Muscle layer of duodenum (tissue), 2 donors: ENCODE measurements at regions not wholly inside any gene's neighbourhood (a gene's known extent, or its start where the extent isn't known, plus 50 kb on each side); places are given as distances from the start of the nearest gene placed in this dataset.

ENCODE experiments used
- H3K27ac ChIP-seq: one replicate; pipeline ENCODE4 v1.7.0; 2013; ENCODE audit warnings: mild to moderate bottlenecking, low read length
- H3K27me3 ChIP-seq: one replicate; pipeline ENCODE4 v1.7.0; 2013; ENCODE audit warnings: low read depth, mild to moderate bottlenecking, control low read depth, low read length
- H3K36me3 ChIP-seq, 2 donors: one replicate each; pipeline ENCODE4 v1.7.0; 2013; ENCODE audit warnings: low read length in 2 of 2, control low read depth in 1 of 2, mild to moderate bottlenecking in 1 of 2; ENCODE audit not compliant: insufficient read depth in 2 of 2, control insufficient read depth in 1 of 2
- H3K4me1 ChIP-seq, 2 donors: one replicate each; pipeline ENCODE4 v1.7.0; 2013; ENCODE audit warnings: low read length in 2 of 2, mild to moderate bottlenecking in 2 of 2, control low read depth in 1 of 2, moderate library complexity in 1 of 2; ENCODE audit not compliant: insufficient read depth in 2 of 2, control insufficient read depth in 1 of 2
- H3K4me3 ChIP-seq, 2 donors: one replicate each; pipeline ENCODE4 v1.7.0; 2013; ENCODE audit warnings: low read length in 2 of 2, low read depth in 1 of 2, mild to moderate bottlenecking in 1 of 2
- H3K9me3 ChIP-seq, 2 donors: one replicate each; pipeline ENCODE4 v1.7.0; 2013; ENCODE audit warnings: low read length in 2 of 2, control low read depth in 1 of 2, mild to moderate bottlenecking in 1 of 2; ENCODE audit not compliant: control insufficient read depth in 1 of 2
- donor health status: healthy.

- H3K4me1 ChIP-seq, result peaks cover 0 to 8% of the 10 kb centered on the region in 2 donors
- H3K27me3 ChIP-seq, result no peaks in the 10 kb centered on the region
- no peaks in the 10 kb centered on the region for H3K36me3 ChIP-seq
- H3K27ac ChIP-seq, result no peak overlapping the region
- peaks cover 4 to 6% of the 10 kb centered on the region in 2 donors for H3K9me3 ChIP-seq
- H3K4me3 ChIP-seq, result no peak overlapping the region
Measured at GRCh38 chr17:77662833-77663232, 295.7 kb upstream of the TNRC6C start.

- Histone ChIP-seq H3K27ac (no peak overlapping the region), H3K27me3 (no peaks in the 10 kb centered on the region), H3K4me3 (no peak overlapping the region), H3K9me3 (peaks cover 0 to 2% of the 10 kb centered on the region in 2 donors), H3K4me1 (peaks cover 0 to 8% of the 10 kb centered on the region in 2 donors), H3K36me3 (no peaks in the 10 kb centered on the region)
Measured at GRCh38 chr17:77664097-77664729, 294.3 kb upstream of the TNRC6C start.

GRCh38 chr17:77665833-77666232 lies 292.7 kb upstream of the TNRC6C start:
- peaks cover 0 to 8% of the 10 kb centered on the region in 2 donors for H3K4me1 ChIP-seq
- no peak overlapping the region for H3K27ac ChIP-seq
- no peak overlapping the region for H3K4me3 ChIP-seq
- peaks cover 0 to 2% of the 10 kb centered on the region in 2 donors for H3K9me3 ChIP-seq
- H3K36me3 ChIP-seq, result no peaks in the 10 kb centered on the region
- H3K27me3 ChIP-seq, result no peaks in the 10 kb centered on the region

GRCh38 chr17:77666462-77666861 lies 292.0 kb upstream of the TNRC6C start:
- no peaks in the 10 kb centered on the region for H3K27me3 ChIP-seq
- H3K9me3 ChIP-seq, result peaks cover 0 to 2% of the 10 kb centered on the region in 2 donors
- no peaks in the 10 kb centered on the region for H3K36me3 ChIP-seq
- H3K4me1 ChIP-seq, result peaks cover 0 to 8% of the 10 kb centered on the region in 2 donors
- no peak overlapping the region for H3K4me3 ChIP-seq
- no peak overlapping the region for H3K27ac ChIP-seq

- H3K4me3 ChIP-seq, result no peak overlapping the region
- H3K27me3 ChIP-seq, result no peaks in the 10 kb centered on the region
- H3K36me3 ChIP-seq, result no peaks in the 10 kb centered on the region
- peaks cover 0 to 8% of the 10 kb centered on the region in 2 donors for H3K4me1 ChIP-seq
- H3K27ac ChIP-seq, result no peak overlapping the region
- H3K9me3 ChIP-seq, result peaks cover 0 to 2% of the 10 kb centered on the region in 2 donors
Measured at GRCh38 chr17:77666881-77667395, 291.6 kb upstream of the TNRC6C start.

- no peak overlapping the region for H3K27ac ChIP-seq
- H3K9me3 ChIP-seq, result peaks cover 0 to 2% of the 10 kb centered on the region in 2 donors
- no peaks in the 10 kb centered on the region for H3K36me3 ChIP-seq
- H3K27me3 ChIP-seq, result no peaks in the 10 kb centered on the region
- H3K4me1 ChIP-seq, result peaks cover 0 to 8% of the 10 kb centered on the region in 2 donors
- H3K4me3 ChIP-seq, result no peak overlapping the region
Measured at GRCh38 chr17:77667478-77667877, 291.0 kb upstream of the TNRC6C start.

- peaks cover 0 to 2% of the 10 kb centered on the region in 2 donors for H3K9me3 ChIP-seq
- H3K36me3 ChIP-seq, result no peaks in the 10 kb centered on the region
- H3K4me3 ChIP-seq, result no peak overlapping the region
- H3K27ac ChIP-seq, result no peak overlapping the region
- peaks cover 0 to 8% of the 10 kb centered on the region in 2 donors for H3K4me1 ChIP-seq
- no peaks in the 10 kb centered on the region for H3K27me3 ChIP-seq
Measured at GRCh38 chr17:77668518-77668917, 290.0 kb upstream of the TNRC6C start.

GRCh38 chr17:77670173-77670572 lies 288.3 kb upstream of the TNRC6C start:
- H3K9me3 ChIP-seq, result peaks cover 0 to 2% of the 10 kb centered on the region in 2 donors
- H3K4me3 ChIP-seq, result no peak overlapping the region
- H3K36me3 ChIP-seq, result no peaks in the 10 kb centered on the region
- peaks cover 0 to 8% of the 10 kb centered on the region in 2 donors for H3K4me1 ChIP-seq
- H3K27ac ChIP-seq, result no peak overlapping the region
- H3K27me3 ChIP-seq, result no peaks in the 10 kb centered on the region

GRCh38 chr17:77674358-77674757 lies 284.1 kb upstream of the TNRC6C start:
- H3K4me3 ChIP-seq, result no peak overlapping the region
- no peaks in the 10 kb centered on the region for H3K27me3 ChIP-seq
- H3K9me3 ChIP-seq, result no peaks in the 10 kb centered on the region
- no peaks in the 10 kb centered on the region for H3K36me3 ChIP-seq
- no peak overlapping the region for H3K27ac ChIP-seq
- H3K4me1 ChIP-seq, result peaks cover 0 to 12% of the 10 kb centered on the region in 2 donors

- no peaks in the 10 kb centered on the region for H3K36me3 ChIP-seq
Measured at GRCh38 chr17:77675411-77675810, 283.1 kb upstream of the TNRC6C start.

GRCh38 chr17:77675816-77676215 lies 282.7 kb upstream of the TNRC6C start:
- no peak overlapping the region for H3K4me3 ChIP-seq
- H3K27me3 ChIP-seq, result no peaks in the 10 kb centered on the region
- no peaks in the 10 kb centered on the region for H3K36me3 ChIP-seq
- peaks cover 0 to 12% of the 10 kb centered on the region in 2 donors for H3K4me1 ChIP-seq
- no peaks in the 10 kb centered on the region for H3K9me3 ChIP-seq
- H3K27ac ChIP-seq, result no peak overlapping the region

More at GRCh38 chr17:77675411-77675810, 283.1 kb upstream of the TNRC6C start:
- Histone ChIP-seq H3K4me1 (peaks cover 0 to 12% of the 10 kb centered on the region in 2 donors), H3K27ac (no peak overlapping the region), H3K9me3 (no peaks in the 10 kb centered on the region), H3K27me3 (no peaks in the 10 kb centered on the region), H3K4me3 (no peak overlapping the region)

- peaks cover 0 to 12% of the 10 kb centered on the region in 2 donors for H3K4me1 ChIP-seq
- H3K27ac ChIP-seq, result no peak overlapping the region
- H3K36me3 ChIP-seq, result no peaks in the 10 kb centered on the region
- H3K4me3 ChIP-seq, result no peak overlapping the region
- no peaks in the 10 kb centered on the region for H3K9me3 ChIP-seq
- H3K27me3 ChIP-seq, result no peaks in the 10 kb centered on the region
Measured at GRCh38 chr17:77676237-77676661, 282.3 kb upstream of the TNRC6C start.
